ENCODE measurements at regions not wholly inside any gene's neighbourhood (a gene's known extent, or its start where the extent isn't known, plus 50 kb on each side); places are given as distances from the start of the nearest gene placed in this dataset.
"Not testable (repeated sequence)": the region's sequence is repeated elsewhere in the genome, so short reads cannot be mapped to it uniquely, and the experiment has no call there.

- 100% methylated on average over 1 of the region's 3 CpGs for WGBS (ENCODE audit: insufficient coverage)
- H3K36me3 ChIP-seq (ENCODE audit: control insufficient read depth, insufficient read depth, low read length), result no peaks in the 10 kb centered on the region
- H3K4me3 ChIP-seq (ENCODE audit: low read depth, low read length), result no peak overlapping the region
Measured at GRCh38 chr1:166410083-166410385, 243.2 kb upstream of the FAM78B start.

GRCh38 chr1:166416831-166417230, 250.0 kb upstream of the FAM78B start:
- H3K4me3 ChIP-seq (ENCODE audit: low read depth, low read length); H3K27me3 ChIP-seq (ENCODE audit: control insufficient read depth, insufficient read depth, low read length); H3K36me3 ChIP-seq (ENCODE audit: control insufficient read depth, insufficient read depth, low read length); DNase-seq (ENCODE audit: low read depth in 4 of 6, low spot score in 6 of 6); H3K9me3 ChIP-seq (ENCODE audit: control insufficient read depth, insufficient read depth, low read length); H3K27ac ChIP-seq (ENCODE audit: low read depth, low read length); H3K4me1 ChIP-seq (ENCODE audit: control insufficient read depth, insufficient read depth, low read length): not testable (repeated sequence)
- WGBS (ENCODE audit: insufficient coverage), result 84% methylated on average over 7 of the region's 7 CpGs

More at GRCh38 chr1:166410083-166410385, 243.2 kb upstream of the FAM78B start:
- Histone ChIP-seq H3K9me3 (ENCODE audit: control insufficient read depth, insufficient read depth, low read length) (peaks cover 1% of the 10 kb centered on the region), H3K27me3 (ENCODE audit: control insufficient read depth, insufficient read depth, low read length) (no peaks in the 10 kb centered on the region), H3K4me1 (ENCODE audit: control insufficient read depth, insufficient read depth, low read length) (no peaks in the 10 kb centered on the region), H3K27ac (ENCODE audit: low read depth, low read length) (no peak overlapping the region)
- DNase-seq (ENCODE audit: low read depth in 4 of 6, low spot score in 6 of 6), result no peak

GRCh38 chr1:166418344-166418933, 251.6 kb upstream of the FAM78B start:
- Histone ChIP-seq H3K36me3 (ENCODE audit: control insufficient read depth, insufficient read depth, low read length) (no peaks in the 10 kb centered on the region), H3K4me3 (ENCODE audit: low read depth, low read length) (no peak overlapping the region), H3K9me3 (ENCODE audit: control insufficient read depth, insufficient read depth, low read length) (no peaks in the 10 kb centered on the region), H3K27me3 (ENCODE audit: control insufficient read depth, insufficient read depth, low read length) (no peaks in the 10 kb centered on the region), H3K4me1 (ENCODE audit: control insufficient read depth, insufficient read depth, low read length) (peaks cover 4% of the 10 kb centered on the region), H3K27ac (ENCODE audit: low read depth, low read length) (no peak overlapping the region)
- peak in 1 of 6 donors; percentile 41 for DNase-seq (ENCODE audit: low read depth in 4 of 6, low spot score in 6 of 6)
- 67% methylated on average over 2 of the region's 3 CpGs for WGBS (ENCODE audit: insufficient coverage)

- H3K36me3 ChIP-seq (ENCODE audit: control insufficient read depth, insufficient read depth, low read length); H3K27me3 ChIP-seq (ENCODE audit: control insufficient read depth, insufficient read depth, low read length); H3K4me3 ChIP-seq (ENCODE audit: low read depth, low read length); H3K4me1 ChIP-seq (ENCODE audit: control insufficient read depth, insufficient read depth, low read length); H3K27ac ChIP-seq (ENCODE audit: low read depth, low read length); H3K9me3 ChIP-seq (ENCODE audit: control insufficient read depth, insufficient read depth, low read length): not testable (repeated sequence)
- DNase-seq (ENCODE audit: low read depth in 4 of 6, low spot score in 6 of 6), result peak in 1 of 6 donors; percentile 29
- 74% methylated on average over 4 of the region's 4 CpGs for WGBS (ENCODE audit: insufficient coverage)
Measured at GRCh38 chr1:166422586-166422985, 255.8 kb upstream of the FAM78B start.

GRCh38 chr1:166432655-166433054, 265.9 kb upstream of the FAM78B start:
- WGBS (ENCODE audit: insufficient coverage), result 50% methylated on average over 1 of the region's 2 CpGs
- H3K27me3 ChIP-seq (ENCODE audit: control insufficient read depth, insufficient read depth, low read length), result no peaks in the 10 kb centered on the region

GRCh38 chr1:166433404-166434304, 266.9 kb upstream of the FAM78B start:
- peak in 3 of 6 donors; percentile 17 to 84 (median 62) for DNase-seq (ENCODE audit: low read depth in 4 of 6, low spot score in 6 of 6)
- not testable (repeated sequence) for H3K4me3 ChIP-seq (ENCODE audit: low read depth, low read length); H3K4me1 ChIP-seq (ENCODE audit: control insufficient read depth, insufficient read depth, low read length); H3K36me3 ChIP-seq (ENCODE audit: control insufficient read depth, insufficient read depth, low read length); H3K27ac ChIP-seq (ENCODE audit: low read depth, low read length); H3K27me3 ChIP-seq (ENCODE audit: control insufficient read depth, insufficient read depth, low read length); H3K9me3 ChIP-seq (ENCODE audit: control insufficient read depth, insufficient read depth, low read length)
- WGBS (ENCODE audit: insufficient coverage), result 38% methylated on average over 3 of the region's 7 CpGs

More at GRCh38 chr1:166432655-166433054, 265.9 kb upstream of the FAM78B start:
- Histone ChIP-seq H3K4me1 (ENCODE audit: control insufficient read depth, insufficient read depth, low read length) (no peaks in the 10 kb centered on the region), H3K4me3 (ENCODE audit: low read depth, low read length) (no peak overlapping the region), H3K27ac (ENCODE audit: low read depth, low read length) (no peak overlapping the region), H3K9me3 (ENCODE audit: control insufficient read depth, insufficient read depth, low read length) (no peaks in the 10 kb centered on the region), H3K36me3 (ENCODE audit: control insufficient read depth, insufficient read depth, low read length) (no peaks in the 10 kb centered on the region)
- no peak for DNase-seq (ENCODE audit: low read depth in 4 of 6, low spot score in 6 of 6)

- no peak overlapping the region for H3K4me3 ChIP-seq (ENCODE audit: low read depth, low read length)
- no peaks in the 10 kb centered on the region for H3K4me1 ChIP-seq (ENCODE audit: control insufficient read depth, insufficient read depth, low read length)
- H3K27ac ChIP-seq (ENCODE audit: low read depth, low read length), result no peak overlapping the region
- H3K36me3 ChIP-seq (ENCODE audit: control insufficient read depth, insufficient read depth, low read length), result no peaks in the 10 kb centered on the region
- no peaks in the 10 kb centered on the region for H3K9me3 ChIP-seq (ENCODE audit: control insufficient read depth, insufficient read depth, low read length)
- 63% methylated on average over 1 of the region's 2 CpGs for WGBS (ENCODE audit: insufficient coverage)
- no peaks in the 10 kb centered on the region for H3K27me3 ChIP-seq (ENCODE audit: control insufficient read depth, insufficient read depth, low read length)
- DNase-seq (ENCODE audit: low read depth in 4 of 6, low spot score in 6 of 6), result no peak
Measured at GRCh38 chr1:166457700-166458099, 290.9 kb upstream of the FAM78B start.

- Histone ChIP-seq H3K4me1 (ENCODE audit: control insufficient read depth, insufficient read depth, low read length) (no peaks in the 10 kb centered on the region), H3K9me3 (ENCODE audit: control insufficient read depth, insufficient read depth, low read length) (peaks cover 6% of the 10 kb centered on the region), H3K27me3 (ENCODE audit: control insufficient read depth, insufficient read depth, low read length) (no peaks in the 10 kb centered on the region), H3K27ac (ENCODE audit: low read depth, low read length) (no peak overlapping the region), H3K4me3 (ENCODE audit: low read depth, low read length) (no peak overlapping the region), H3K36me3 (ENCODE audit: control insufficient read depth, insufficient read depth, low read length) (no peaks in the 10 kb centered on the region)
- DNase-seq (ENCODE audit: low read depth in 4 of 6, low spot score in 6 of 6), result no peak
- no CpG with 5 or more reads among the region's 1 CpG for WGBS (ENCODE audit: insufficient coverage)
Measured at GRCh38 chr1:166464333-166464732, 297.5 kb upstream of the FAM78B start.

- no peak overlapping the region for H3K27ac ChIP-seq (ENCODE audit: low read depth, low read length)
- peak in 3 of 6 donors; percentile 15 to 90 (median 26) for DNase-seq (ENCODE audit: low read depth in 4 of 6, low spot score in 6 of 6)
- H3K4me1 ChIP-seq (ENCODE audit: control insufficient read depth, insufficient read depth, low read length), result no peaks in the 10 kb centered on the region
- H3K27me3 ChIP-seq (ENCODE audit: control insufficient read depth, insufficient read depth, low read length), result no peaks in the 10 kb centered on the region
- WGBS (ENCODE audit: insufficient coverage), result no CpG with 5 or more reads among the region's 2 CpGs
- no peaks in the 10 kb centered on the region for H3K36me3 ChIP-seq (ENCODE audit: control insufficient read depth, insufficient read depth, low read length)
- no peak overlapping the region for H3K4me3 ChIP-seq (ENCODE audit: low read depth, low read length)
- peaks cover under 1% of the 10 kb centered on the region for H3K9me3 ChIP-seq (ENCODE audit: control insufficient read depth, insufficient read depth, low read length)
Measured at GRCh38 chr1:166470014-166470413, 303.2 kb upstream of the FAM78B start.

- no peaks in the 10 kb centered on the region for H3K27me3 ChIP-seq (ENCODE audit: control insufficient read depth, insufficient read depth, low read length)
- 50% methylated on average over 1 of the region's 2 CpGs for WGBS (ENCODE audit: insufficient coverage)
- DNase-seq (ENCODE audit: low read depth in 4 of 6, low spot score in 6 of 6), result no peak
- no peaks in the 10 kb centered on the region for H3K36me3 ChIP-seq (ENCODE audit: control insufficient read depth, insufficient read depth, low read length)
- no peaks in the 10 kb centered on the region for H3K4me1 ChIP-seq (ENCODE audit: control insufficient read depth, insufficient read depth, low read length)
- H3K9me3 ChIP-seq (ENCODE audit: control insufficient read depth, insufficient read depth, low read length), result no peaks in the 10 kb centered on the region
- H3K4me3 ChIP-seq (ENCODE audit: low read depth, low read length), result no peak overlapping the region
- H3K27ac ChIP-seq (ENCODE audit: low read depth, low read length), result no peak overlapping the region
Measured at GRCh38 chr1:166470441-166470840, 303.6 kb upstream of the FAM78B start.
